Sigmoid colon (tissue), 6 donors: ENCODE measurements at regions not wholly inside any gene's neighbourhood (a gene's known extent, or its start where the extent isn't known, plus 50 kb on each side); places are given as distances from the start of the nearest gene placed in this dataset.

Experiments used
- DNase-seq: peaks from one replicate; pipeline ENCODE4 v3.0.0-alpha.2; 2019
- H3K27ac ChIP-seq, 4 donors: fragments of 200-600 bp; sonication (generic); one replicate each; pipeline ENCODE4 v1.5.1; 2016 to 2019; ENCODE audit warnings: mild to moderate bottlenecking in 1 of 4
- H3K27me3 ChIP-seq, 3 donors: fragments of 200-600 bp; sonication (generic); one replicate each; pipeline ENCODE4 v1.5.1; 2019; ENCODE audit warnings: mild to moderate bottlenecking in 1 of 3
- H3K36me3 ChIP-seq, 4 donors: fragments of 200-600 bp; sonication (generic); one replicate each; pipeline ENCODE4 v1.5.1; 2016 to 2019
- H3K4me1 ChIP-seq, 4 donors: fragments of 200-600 bp; sonication (generic); one replicate each; pipeline ENCODE4 v1.5.1; 2017 to 2019
- H3K4me3 ChIP-seq, 4 donors: fragments of 200-600 bp; sonication (generic); one replicate each; pipeline ENCODE4 v1.5.1; 2017 to 2019; ENCODE audit warnings: mild to moderate bottlenecking in 2 of 4, moderate library complexity in 1 of 4
- H3K9me3 ChIP-seq, 4 donors: fragments of 200-600 bp in 3 of 4; sonication (generic) in 3 of 4; one replicate each; pipeline versions ENCODE4 v1.5.1 to v1.6.1; 2013 to 2019
- EP300 ChIP-seq, 4 donors: sonication (generic); formaldehyde crosslinking; IDR thresholded peaks; one replicate each; pipeline ENCODE4 v1.6.1; 2017; ENCODE audit warnings: antibody characterized with exemption in 4 of 4
- POLR2A ChIP-seq, 2 donors: fragments of 450-650 bp; IDR thresholded peaks; one replicate each; pipeline ENCODE4 v1.6.1; 2016; ENCODE audit warnings: antibody characterized with exemption in 2 of 2, mild to moderate bottlenecking in 2 of 2, moderate library complexity in 2 of 2
- POLR2AphosphoS5 ChIP-seq, 4 donors: sonication (generic); formaldehyde crosslinking; IDR thresholded peaks; one replicate each; pipeline ENCODE4 v1.6.1; 2017; ENCODE audit warnings: antibody characterized with exemption in 4 of 4
- whole genome bisulfite sequencing, 2 donors: extraction: QIAGEN DNeasy Blood & Tissue Kit; methylation state at CpG; one replicate each; pipeline ENCODE4 v1.1.7; 2013; 5-methylcytosine and 5-hydroxymethylcytosine counted together
- intact Hi-C: fragments of 100-400 bp; cut with DNase I; formaldehyde crosslinking; loops from one replicate; pipeline ENCODE4 v1.15.1; 2023
- TF ChIP-seq, protein P1 (sequence below), 4 experiments: fragments of 450-650 bp in 3 of 4; fragments of 200-600 bp in 1 of 4; IDR thresholded peaks; one replicate each; pipeline ENCODE4 v1.5.1; 2016 to 2019; ENCODE audit warnings: antibody characterized with exemption in 4 of 4, mild to moderate bottlenecking in 3 of 4, moderate library complexity in 2 of 4
- donor health status: healthy with polysubstance abuse.
- donor health status: healthy.

DNA sequence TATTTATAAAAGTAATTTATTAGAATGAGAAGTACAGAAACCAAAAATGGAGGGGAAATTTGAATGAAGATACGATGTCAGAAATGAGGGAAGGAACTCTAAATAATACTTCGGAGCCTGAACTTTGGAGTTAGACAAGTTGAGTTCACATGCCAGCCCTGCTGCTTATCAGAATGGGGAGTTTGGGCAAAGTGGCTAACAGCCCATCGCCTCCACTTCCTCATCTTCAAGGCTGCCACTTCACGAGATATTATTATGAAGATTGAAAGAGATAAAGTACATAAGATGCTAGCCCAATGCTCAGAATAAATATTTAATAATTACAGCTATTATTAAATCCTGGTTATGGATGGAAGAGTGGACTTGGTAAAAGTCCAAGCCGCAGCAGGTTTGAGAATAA lies 56.2 kb upstream of the ABCA1 start:
- no peak overlapping the region for H3K4me3 ChIP-seq
- peak overlapping the region in 3 of 4 donors; percentile 38 to 58 (median 47) for H3K27ac ChIP-seq
- intact Hi-C loops, result no loop called here
- H3K9me3 ChIP-seq, result no peaks in the 10 kb centered on the region
- no peaks in the 10 kb centered on the region for H3K27me3 ChIP-seq
- no peaks in the 10 kb centered on the region for H3K36me3 ChIP-seq
- TF ChIP-seq EP300 (IDR thresholded peaks at IDR 0.05), result no peak
- DNase-seq, result no peak
- 27 to 45% methylated on average over 5 of the region's 5 CpGs for WGBS, 2 donors
- H3K4me1 ChIP-seq, result peaks cover 0 to 30% (median 21%) of the 10 kb centered on the region in 4 donors

- TF ChIP-seq EP300 (IDR thresholded peaks at IDR 0.05) (no peak), POLR2AphosphoS5 (IDR thresholded peaks at IDR 0.05) (no peak), POLR2A (IDR thresholded peaks at IDR 0.05) (no peak)
- TF ChIP-seq, protein P1, sequence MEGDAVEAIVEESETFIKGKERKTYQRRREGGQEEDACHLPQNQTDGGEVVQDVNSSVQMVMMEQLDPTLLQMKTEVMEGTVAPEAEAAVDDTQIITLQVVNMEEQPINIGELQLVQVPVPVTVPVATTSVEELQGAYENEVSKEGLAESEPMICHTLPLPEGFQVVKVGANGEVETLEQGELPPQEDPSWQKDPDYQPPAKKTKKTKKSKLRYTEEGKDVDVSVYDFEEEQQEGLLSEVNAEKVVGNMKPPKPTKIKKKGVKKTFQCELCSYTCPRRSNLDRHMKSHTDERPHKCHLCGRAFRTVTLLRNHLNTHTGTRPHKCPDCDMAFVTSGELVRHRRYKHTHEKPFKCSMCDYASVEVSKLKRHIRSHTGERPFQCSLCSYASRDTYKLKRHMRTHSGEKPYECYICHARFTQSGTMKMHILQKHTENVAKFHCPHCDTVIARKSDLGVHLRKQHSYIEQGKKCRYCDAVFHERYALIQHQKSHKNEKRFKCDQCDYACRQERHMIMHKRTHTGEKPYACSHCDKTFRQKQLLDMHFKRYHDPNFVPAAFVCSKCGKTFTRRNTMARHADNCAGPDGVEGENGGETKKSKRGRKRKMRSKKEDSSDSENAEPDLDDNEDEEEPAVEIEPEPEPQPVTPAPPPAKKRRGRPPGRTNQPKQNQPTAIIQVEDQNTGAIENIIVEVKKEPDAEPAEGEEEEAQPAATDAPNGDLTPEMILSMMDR (IDR thresholded peaks at IDR 0.05), result no peak
- 36 to 44% methylated on average over 2 of the region's 2 CpGs for whole genome bisulfite sequencing, 2 donors
These were observed 56.6 kb upstream of the ABCA1 start for GRCh38 chr9:104984542-104984941.

DNA sequence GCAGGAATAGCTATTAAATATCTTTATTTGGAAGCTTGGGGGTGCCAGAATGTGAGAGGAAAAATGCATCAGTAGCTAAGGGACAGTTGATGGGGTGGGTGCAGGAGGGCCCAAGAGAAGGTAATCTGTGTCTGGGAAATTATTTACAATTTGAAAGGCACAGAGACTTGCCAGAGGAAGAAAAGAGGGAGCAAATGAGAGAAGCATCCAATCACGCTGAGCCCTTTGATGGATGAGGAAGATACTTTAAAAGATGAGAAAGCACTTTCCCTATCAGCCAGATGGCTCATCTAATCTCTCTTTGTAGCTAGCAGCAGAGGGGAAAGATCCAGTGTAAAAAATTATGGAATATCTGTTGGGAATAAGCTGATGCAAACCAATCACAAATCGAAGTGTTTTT lies 57.0 kb upstream of the ABCA1 start:
- intact Hi-C loops, result no loop called here
- no peaks in the 10 kb centered on the region for H3K9me3 ChIP-seq
- WGBS, 2 donors, result 75 to 82% methylated on average over 2 of the region's 2 CpGs

More at GRCh38 chr9:104984542-104984941, 56.6 kb upstream of the ABCA1 start:
- intact Hi-C loops, result no loop called here
- no peak for DNase-seq
- peaks cover 0 to 30% (median 22%) of the 10 kb centered on the region in 4 donors for H3K4me1 ChIP-seq
- no peaks in the 10 kb centered on the region for H3K9me3 ChIP-seq
- no peak overlapping the region for H3K4me3 ChIP-seq
- no peaks in the 10 kb centered on the region for H3K27me3 ChIP-seq
- no peaks in the 10 kb centered on the region for H3K36me3 ChIP-seq
- peak overlapping the region in 3 of 4 donors; percentile 37 to 58 (median 38) for H3K27ac ChIP-seq

GRCh38 chr9:104986096-104986495 lies 58.1 kb upstream of the ABCA1 start:
- Histone ChIP-seq H3K4me1 (peaks cover 0 to 41% (median 35%) of the 10 kb centered on the region in 4 donors), H3K9me3 (no peaks in the 10 kb centered on the region), H3K36me3 (no peaks in the 10 kb centered on the region), H3K27ac (peak overlapping the region in 2 of 4 donors; percentile 35 to 38), H3K27me3 (no peaks in the 10 kb centered on the region), H3K4me3 (no peak overlapping the region)
- intact Hi-C loops, result no loop called here
- WGBS, 2 donors, result 87 to 91% methylated on average over 3 of the region's 3 CpGs
- no peak for DNase-seq
- TF ChIP-seq POLR2A (IDR thresholded peaks at IDR 0.05) (no peak), EP300 (IDR thresholded peaks at IDR 0.05) (no peak), POLR2AphosphoS5 (IDR thresholded peaks at IDR 0.05) (no peak)
- TF ChIP-seq, protein P1 (IDR thresholded peaks at IDR 0.05), result no peak

More for the DNA sequence above, 57.0 kb upstream of the ABCA1 start:
- DNase-seq, result no peak
- Histone ChIP-seq H3K27me3 (no peaks in the 10 kb centered on the region), H3K27ac (peak overlapping the region in 3 of 4 donors; percentile 37 to 58 (median 38)), H3K36me3 (no peaks in the 10 kb centered on the region), H3K4me3 (no peak overlapping the region), H3K4me1 (peaks cover 0 to 31% (median 25%) of the 10 kb centered on the region in 4 donors)
- TF ChIP-seq POLR2A (IDR thresholded peaks at IDR 0.05) (no peak), POLR2AphosphoS5 (IDR thresholded peaks at IDR 0.05) (no peak), EP300 (IDR thresholded peaks at IDR 0.05) (no peak)
- TF ChIP-seq, protein P1 (IDR thresholded peaks at IDR 0.05), result no peak

DNA sequence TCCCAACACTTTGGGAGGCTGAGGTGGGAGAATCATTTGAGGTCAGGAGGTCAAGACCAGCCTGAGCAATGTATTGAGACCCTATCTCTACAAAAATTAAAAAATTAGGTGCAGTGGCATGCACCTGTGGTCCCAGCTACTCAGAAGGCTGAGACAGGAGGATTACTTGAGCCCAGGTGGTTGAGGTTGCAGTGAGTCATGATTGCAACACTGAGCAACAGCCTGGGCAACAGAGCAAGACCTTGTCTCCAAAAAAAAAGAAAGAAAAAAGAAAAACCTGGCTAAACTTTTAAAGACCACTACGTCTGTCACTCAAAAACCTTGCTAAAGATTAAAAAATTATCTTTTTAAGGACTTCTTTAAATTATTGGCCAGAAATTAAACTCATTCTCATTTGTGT lies 59.8 kb upstream of the ABCA1 start:
- Histone ChIP-seq H3K27ac (no peak overlapping the region), H3K4me3 (no peak overlapping the region), H3K36me3 (no peaks in the 10 kb centered on the region), H3K4me1 (peaks cover 0 to 46% (median 39%) of the 10 kb centered on the region in 4 donors), H3K9me3 (no peaks in the 10 kb centered on the region), H3K27me3 (no peaks in the 10 kb centered on the region)
- TF ChIP-seq POLR2AphosphoS5 (IDR thresholded peaks at IDR 0.05) (no peak), EP300 (IDR thresholded peaks at IDR 0.05) (no peak), POLR2A (IDR thresholded peaks at IDR 0.05) (no peak)
- TF ChIP-seq, protein P1 (IDR thresholded peaks at IDR 0.05), result no peak
- intact Hi-C loops, result no loop called here
- WGBS, 2 donors, result 89 to 91% methylated on average over 1 of the region's 1 CpG
- no peak for DNase-seq
